Stimulated activated CD4-positive, alpha-beta T cell treated with anti-CD3 and anti-CD28 coated beads, TNF-alpha, amount 100 ng/mL, for 24 hours (primary cell): ENCODE measurements at regions not wholly inside any gene's neighbourhood (a gene's known extent, or its start where the extent isn't known, plus 50 kb on each side); places are given as distances from the start of the nearest gene placed in this dataset.

ENCODE experiments used
- DNase-seq, 3 experiments: peaks; one replicate each; pipeline ENCODE4 v3.0.0-alpha.2; 2020; ENCODE audit warnings: low read depth in 3 of 3

- DNase-seq, result no peak
Measured at GRCh38 chr7:80991654-80992053, 72.8 kb upstream of the SEMA3C start.

- no peak for DNase-seq
Measured at GRCh38 chr7:80984619-80985018, 65.8 kb upstream of the SEMA3C start.

- no peak for DNase-seq
Measured at GRCh38 chr7:80981405-80981804, 62.6 kb upstream of the SEMA3C start.

GRCh38 chr7:80977751-80978150 lies 58.9 kb upstream of the SEMA3C start:
- DNase-seq, result no peak

GRCh38 chr7:80974396-80975358 lies 55.8 kb upstream of the SEMA3C start:
- no peak for DNase-seq

- DNase-seq, result no peak
Measured at GRCh38 chr7:80971225-80971624, 52.4 kb upstream of the SEMA3C start.
